Sigmoid colon (tissue), 6 donors: ENCODE measurements at regions not wholly inside any gene's neighbourhood (a gene's known extent, or its start where the extent isn't known, plus 50 kb on each side); places are given as distances from the start of the nearest gene placed in this dataset.
"Not testable (repeated sequence)": the region's sequence is repeated elsewhere in the genome, so short reads cannot be mapped to it uniquely, and the experiment has no call there.

ENCODE experiments used
- DNase-seq: peaks from one replicate; pipeline ENCODE4 v3.0.0-alpha.2; 2019
- H3K27ac ChIP-seq, 4 donors: fragments of 200-600 bp; sonication (generic); one replicate each; pipeline ENCODE4 v1.5.1; 2016 to 2019; ENCODE audit warnings: mild to moderate bottlenecking in 1 of 4
- H3K27me3 ChIP-seq, 3 donors: fragments of 200-600 bp; sonication (generic); one replicate each; pipeline ENCODE4 v1.5.1; 2019; ENCODE audit warnings: mild to moderate bottlenecking in 1 of 3
- H3K36me3 ChIP-seq, 4 donors: fragments of 200-600 bp; sonication (generic); one replicate each; pipeline ENCODE4 v1.5.1; 2016 to 2019
- H3K4me1 ChIP-seq, 4 donors: fragments of 200-600 bp; sonication (generic); one replicate each; pipeline ENCODE4 v1.5.1; 2017 to 2019
- H3K4me3 ChIP-seq, 4 donors: fragments of 200-600 bp; sonication (generic); one replicate each; pipeline ENCODE4 v1.5.1; 2017 to 2019; ENCODE audit warnings: mild to moderate bottlenecking in 2 of 4, moderate library complexity in 1 of 4
- H3K9me3 ChIP-seq, 4 donors: fragments of 200-600 bp in 3 of 4; sonication (generic) in 3 of 4; one replicate each; pipeline versions ENCODE4 v1.5.1 to v1.6.1; 2013 to 2019
- CTCF ChIP-seq, 4 experiments: fragments of 450-650 bp in 3 of 4; fragments of 200-600 bp in 1 of 4; IDR thresholded peaks; one replicate each; pipeline ENCODE4 v1.5.1; 2016 to 2019; ENCODE audit warnings: antibody characterized with exemption in 4 of 4, mild to moderate bottlenecking in 3 of 4, moderate library complexity in 2 of 4
- EP300 ChIP-seq, 4 donors: sonication (generic); formaldehyde crosslinking; IDR thresholded peaks; one replicate each; pipeline ENCODE4 v1.6.1; 2017; ENCODE audit warnings: antibody characterized with exemption in 4 of 4
- POLR2A ChIP-seq, 2 donors: fragments of 450-650 bp; IDR thresholded peaks; one replicate each; pipeline ENCODE4 v1.6.1; 2016; ENCODE audit warnings: antibody characterized with exemption in 2 of 2, mild to moderate bottlenecking in 2 of 2, moderate library complexity in 2 of 2
- POLR2AphosphoS5 ChIP-seq, 4 donors: sonication (generic); formaldehyde crosslinking; IDR thresholded peaks; one replicate each; pipeline ENCODE4 v1.6.1; 2017; ENCODE audit warnings: antibody characterized with exemption in 4 of 4
- WGBS, 2 donors: extraction: QIAGEN DNeasy Blood & Tissue Kit; methylation state at CpG; one replicate each; pipeline ENCODE4 v1.1.7; 2013; 5-methylcytosine and 5-hydroxymethylcytosine counted together
- intact Hi-C: fragments of 100-400 bp; cut with DNase I; formaldehyde crosslinking; loops from one replicate; pipeline ENCODE4 v1.15.1; 2023
- donor health status: healthy with polysubstance abuse.
- donor health status: healthy.

- Histone ChIP-seq H3K4me3 (no peak overlapping the region), H3K27me3 (no peaks in the 10 kb centered on the region), H3K4me1 (no peaks in the 10 kb centered on the region), H3K9me3 (no peaks in the 10 kb centered on the region), H3K27ac (no peak overlapping the region), H3K36me3 (no peaks in the 10 kb centered on the region)
- 72 to 76% methylated on average over 2 of the region's 2 CpGs for WGBS, 2 donors
- intact Hi-C loops = no loop called here
- TF ChIP-seq POLR2AphosphoS5 (IDR thresholded peaks at IDR 0.05) (no peak), POLR2A (IDR thresholded peaks at IDR 0.05) (no peak), CTCF (IDR thresholded peaks at IDR 0.05) (no peak), EP300 (IDR thresholded peaks at IDR 0.05) (no peak)
- DNase-seq = no peak
Observed at GRCh38 chr5:116719106-116719505, 144.5 kb upstream of the SEMA6A start.

GRCh38 chr5:116718317-116718716 is 143.7 kb upstream of the SEMA6A start:
- no peak for DNase-seq
- no peaks in the 10 kb centered on the region for H3K9me3 ChIP-seq
- intact Hi-C loops = no loop called here
- H3K4me1 ChIP-seq = no peaks in the 10 kb centered on the region
- no peak overlapping the region for H3K27ac ChIP-seq
- no peak overlapping the region for H3K4me3 ChIP-seq
- H3K27me3 ChIP-seq = no peaks in the 10 kb centered on the region
- TF ChIP-seq CTCF (IDR thresholded peaks at IDR 0.05) (no peak), POLR2A (IDR thresholded peaks at IDR 0.05) (no peak), POLR2AphosphoS5 (IDR thresholded peaks at IDR 0.05) (no peak), EP300 (IDR thresholded peaks at IDR 0.05) (no peak)
- H3K36me3 ChIP-seq = no peaks in the 10 kb centered on the region

GRCh38 chr5:116709082-116709481 is 134.5 kb upstream of the SEMA6A start:
- Histone ChIP-seq H3K4me3 (no peak overlapping the region), H3K27ac (peak overlapping the region in 1 of 4 donors; percentile 48), H3K27me3 (no peaks in the 10 kb centered on the region), H3K36me3 (no peaks in the 10 kb centered on the region), H3K9me3 (no peaks in the 10 kb centered on the region), H3K4me1 (peaks cover 0 to 8% (median 5%) of the 10 kb centered on the region in 4 donors)
- intact Hi-C loops = no loop called here
- 72 to 84% methylated on average over 5 of the region's 5 CpGs for WGBS, 2 donors
- TF ChIP-seq CTCF (IDR thresholded peaks at IDR 0.05) = no peak
- TF ChIP-seq POLR2A (IDR thresholded peaks at IDR 0.05) = no peak
- no peak for TF ChIP-seq POLR2AphosphoS5 (IDR thresholded peaks at IDR 0.05)
- no peak for TF ChIP-seq EP300 (IDR thresholded peaks at IDR 0.05)
- no peak for DNase-seq

- H3K4me1 ChIP-seq, DNase-seq, H3K27ac ChIP-seq, H3K9me3 ChIP-seq, H3K27me3 ChIP-seq, H3K36me3 ChIP-seq, intact Hi-C loops, H3K4me3 ChIP-seq: not testable (repeated sequence)
- 88 to 94% methylated on average over 3 of the region's 3 CpGs for WGBS, 2 donors
Observed at GRCh38 chr5:116705121-116705519, 130.5 kb upstream of the SEMA6A start.

GRCh38 chr5:116703941-116704340 is 129.3 kb upstream of the SEMA6A start:
- Histone ChIP-seq H3K9me3 (no peaks in the 10 kb centered on the region), H3K27me3 (no peaks in the 10 kb centered on the region), H3K4me1 (peaks cover 0 to 3% (median 0%) of the 10 kb centered on the region in 4 donors), H3K4me3 (no peak overlapping the region), H3K27ac (no peak overlapping the region), H3K36me3 (no peaks in the 10 kb centered on the region)
- WGBS, 2 donors = 92 to 93% methylated on average over 5 of the region's 5 CpGs
- no peak for DNase-seq
- intact Hi-C loops = no loop called here
- TF ChIP-seq EP300 (IDR thresholded peaks at IDR 0.05) (no peak), POLR2A (IDR thresholded peaks at IDR 0.05) (no peak), POLR2AphosphoS5 (IDR thresholded peaks at IDR 0.05) (no peak), CTCF (IDR thresholded peaks at IDR 0.05) (no peak)
